GM18867 (cell line): ENCODE measurements at regions not wholly inside any gene's neighbourhood (a gene's known extent, or its start where the extent isn't known, plus 50 kb on each side); places are given as distances from the start of the nearest gene placed in this dataset.
"Not testable (repeated sequence)": the region's sequence is repeated elsewhere in the genome, so short reads cannot be mapped to it uniquely, and the experiment has no call there.

Experiments used
- ATAC-seq: cut with Tn5 transposase; IDR thresholded peaks from one replicate; pipeline ENCODE4 v1.9.1; 2021; ENCODE audit warnings: mild to moderate bottlenecking, moderate library complexity; ENCODE audit not compliant: unreplicated experiment

DNA sequence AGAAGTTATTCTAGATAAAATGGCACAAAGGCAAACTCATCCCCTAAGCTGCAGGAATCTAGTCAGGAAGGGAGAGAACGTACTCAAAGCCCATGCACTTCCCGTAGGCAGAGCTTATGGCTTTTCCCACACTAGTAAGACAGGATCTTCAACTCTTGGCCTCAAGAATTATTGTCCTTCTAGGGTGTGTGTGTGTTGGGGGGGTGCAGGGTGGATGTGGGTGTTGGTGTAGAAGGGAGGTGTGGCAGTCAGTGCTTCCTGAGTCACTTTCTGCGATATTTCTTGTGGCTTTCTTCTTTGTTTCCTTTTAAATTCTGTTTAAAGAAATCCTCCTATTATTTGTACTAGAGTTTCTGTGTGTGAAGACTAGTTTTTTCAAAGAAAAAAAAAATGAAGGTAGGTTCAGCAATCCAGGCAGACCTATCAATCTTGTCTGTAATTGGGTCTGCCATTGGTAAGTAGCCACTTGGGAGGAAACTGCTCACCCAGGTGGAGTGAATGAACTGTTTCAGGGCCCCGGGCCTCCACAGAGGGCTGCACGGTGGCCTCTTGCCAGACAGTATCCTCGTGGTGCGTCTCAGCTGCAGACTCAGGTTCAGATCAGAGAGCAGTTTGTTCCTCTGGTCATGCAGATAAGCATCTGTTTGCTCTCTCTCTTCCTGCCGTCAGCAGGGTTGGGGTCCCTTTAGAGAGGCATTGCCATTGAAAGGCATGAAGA lies 131.9 kb downstream of the NPR3 start:
- no peak for ATAC-seq

DNA sequence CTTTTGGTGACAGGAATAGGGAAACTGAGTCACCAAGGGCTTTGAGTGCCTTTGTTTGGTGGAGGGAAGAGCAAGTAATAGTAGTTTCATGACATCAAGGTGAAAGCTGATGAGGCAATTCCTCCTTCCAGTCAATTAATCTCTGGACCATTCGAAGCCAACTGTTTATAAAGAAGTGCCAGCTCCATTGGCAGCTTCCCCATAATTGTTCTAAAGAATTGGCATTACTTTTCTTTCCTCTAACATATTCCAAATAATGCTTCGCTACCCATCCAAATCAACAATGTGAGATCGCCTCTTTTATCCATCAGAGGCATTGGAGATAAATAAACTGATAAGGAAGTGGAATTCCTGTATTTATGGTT lies 132.4 kb downstream of the NPR3 start:
- no peak for ATAC-seq

DNA sequence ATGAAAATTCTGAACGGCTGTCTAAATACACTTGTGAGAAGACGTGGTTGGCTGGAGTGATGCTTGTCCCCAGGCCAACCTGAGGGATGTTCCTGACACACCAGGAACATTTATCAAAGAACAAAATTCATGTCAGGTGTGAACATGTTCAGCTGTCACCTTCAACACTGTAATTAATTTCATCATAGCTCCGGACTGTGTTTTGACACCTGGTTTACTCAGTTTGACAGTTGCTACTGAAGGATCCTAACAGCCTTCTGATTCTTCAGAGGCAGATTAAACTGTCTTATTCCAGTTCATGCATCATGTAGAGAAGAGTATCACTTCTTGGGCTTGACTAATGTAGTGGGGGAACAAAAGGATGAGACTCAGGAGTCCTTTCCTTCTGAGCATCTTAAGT lies 134.1 kb downstream of the NPR3 start:
- ATAC-seq, result no peak

DNA sequence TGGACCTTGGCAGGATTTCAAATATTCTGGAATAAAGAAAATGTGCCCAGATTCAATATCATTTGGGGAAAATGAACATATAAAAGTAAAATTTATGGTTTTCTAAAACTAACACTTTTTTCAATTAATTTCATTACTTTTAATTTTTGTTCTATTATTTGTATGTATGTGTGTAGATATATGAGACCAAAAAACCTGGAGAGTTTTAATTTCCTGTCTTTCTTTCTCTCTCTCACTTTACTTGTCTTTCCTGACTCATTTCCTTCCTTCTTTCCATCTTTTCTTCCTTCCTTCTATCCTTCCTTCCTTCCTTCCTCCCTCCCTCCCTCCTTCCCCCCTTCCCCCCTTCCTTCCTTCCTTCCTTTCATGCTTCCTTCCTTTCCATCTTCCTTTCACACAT lies 137.0 kb downstream of the NPR3 start:
- ATAC-seq, result no peak

DNA sequence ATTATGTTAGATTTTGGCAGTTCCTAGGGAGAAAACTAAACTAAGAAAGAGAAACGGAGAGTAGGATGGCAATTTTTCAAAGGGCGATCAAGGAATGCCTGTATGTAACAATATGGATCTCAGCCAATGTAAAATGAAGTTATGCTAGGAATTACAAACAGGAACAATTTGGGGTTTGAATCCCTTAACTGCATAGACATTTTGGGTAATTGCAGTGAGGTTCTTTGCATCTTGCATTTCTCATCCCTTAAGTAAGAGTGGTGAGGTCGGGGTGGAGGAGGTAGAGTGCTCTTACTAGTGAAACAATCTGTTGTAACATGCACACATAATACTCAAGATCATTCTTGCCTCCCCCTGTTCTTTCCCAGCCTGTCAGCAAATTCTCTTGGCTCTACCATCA lies 137.6 kb downstream of the NPR3 start:
- ATAC-seq, result no peak

DNA sequence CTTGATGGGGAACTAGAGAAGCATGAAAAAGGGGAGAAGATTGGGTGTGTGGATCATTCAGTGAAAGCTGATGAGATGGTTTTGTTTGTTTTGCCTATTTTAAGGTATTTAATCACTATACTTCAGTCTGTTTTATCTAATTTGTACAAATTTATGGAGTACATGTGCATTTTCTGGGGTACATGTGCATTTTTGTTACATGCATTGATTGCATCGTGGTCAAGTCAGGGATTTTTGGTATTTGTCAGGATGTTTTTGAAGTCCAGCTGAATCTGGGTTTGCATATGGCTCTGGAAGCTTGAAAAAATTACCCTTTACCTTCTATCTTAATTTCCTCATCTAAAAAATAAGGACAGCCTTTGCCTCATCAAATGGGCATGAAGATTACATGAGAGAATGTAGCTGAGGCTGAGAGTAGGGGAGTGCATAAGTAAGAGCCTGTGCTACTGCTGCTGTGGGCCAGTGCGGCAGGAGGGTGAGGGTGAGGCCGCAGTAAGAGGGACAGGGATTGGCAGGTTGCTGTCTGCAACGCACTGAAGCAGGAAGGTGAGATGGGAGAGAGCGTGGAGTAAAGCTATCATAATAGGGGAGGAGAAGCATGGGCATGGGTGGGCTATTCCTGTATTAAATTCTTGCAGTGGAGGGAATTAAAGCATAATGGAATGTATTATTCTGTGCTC lies 139.8 kb downstream of the NPR3 start:
- no peak for ATAC-seq

DNA sequence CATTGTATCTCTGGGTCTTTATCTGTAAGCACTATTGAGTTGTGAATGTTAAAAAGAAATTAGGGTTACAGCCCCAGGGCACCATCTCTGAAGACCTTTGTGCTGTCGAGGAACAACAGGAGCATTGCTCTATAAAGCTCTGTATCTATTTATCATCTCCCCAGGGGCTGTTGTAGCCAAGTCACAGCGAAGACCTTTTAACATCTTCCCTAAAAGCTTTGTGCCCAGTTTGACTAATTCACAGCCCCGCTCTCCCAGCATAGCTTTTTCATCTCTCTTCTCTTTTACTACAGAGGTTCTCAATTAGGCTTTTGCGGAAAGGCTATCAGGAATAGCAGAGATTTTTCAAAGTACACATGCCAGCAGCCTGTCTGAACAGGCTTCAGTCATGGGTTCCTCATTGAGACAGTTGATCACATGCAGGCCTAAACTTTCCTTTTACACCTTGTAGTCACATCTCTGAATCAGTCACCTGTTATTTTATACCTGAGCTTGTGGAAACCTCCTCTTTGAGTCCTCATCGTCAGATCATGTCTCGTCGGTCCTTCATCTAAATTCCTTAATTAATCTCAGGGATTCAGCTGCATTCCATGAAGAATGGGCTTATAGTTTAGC lies 140.5 kb downstream of the NPR3 start:
- no peak for ATAC-seq

DNA sequence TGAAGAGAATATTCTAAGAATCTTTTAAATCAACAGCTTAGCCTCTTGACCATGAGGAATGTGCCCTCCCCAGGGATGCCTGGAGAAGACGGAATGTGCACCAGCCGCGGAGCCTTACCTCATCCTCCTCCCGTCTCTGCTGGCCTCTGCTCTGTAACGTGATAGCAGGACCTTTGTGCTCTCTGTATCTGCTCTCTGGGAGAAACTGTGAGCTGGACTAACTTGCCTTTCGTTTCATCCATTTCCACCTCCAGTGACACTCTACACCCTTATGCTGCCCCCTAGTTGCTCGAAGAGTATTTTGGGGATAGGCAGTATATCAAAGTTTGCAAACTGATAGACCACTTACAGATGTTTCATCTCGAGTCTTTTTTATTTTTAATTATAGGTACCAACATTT lies 141.4 kb downstream of the NPR3 start:
- ATAC-seq, result no peak

DNA sequence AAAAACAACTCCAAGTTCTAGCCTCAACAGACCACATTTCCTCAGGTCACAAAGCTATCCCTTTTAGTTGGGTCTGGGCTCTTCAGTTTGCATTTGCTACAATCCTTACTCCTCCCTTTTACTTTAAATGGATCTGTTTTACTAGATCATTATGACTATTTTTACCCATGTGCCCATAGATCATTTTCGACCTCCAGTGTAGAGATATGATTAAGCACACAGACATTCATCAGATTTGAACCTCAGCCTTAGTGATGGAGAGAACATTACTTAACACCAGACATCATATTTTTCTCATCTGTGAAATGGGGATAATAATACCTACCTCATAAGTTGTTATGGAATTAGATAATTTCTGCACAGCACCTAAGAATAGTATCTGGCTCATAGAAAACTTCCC lies 141.9 kb downstream of the NPR3 start:
- ATAC-seq, result no peak

DNA sequence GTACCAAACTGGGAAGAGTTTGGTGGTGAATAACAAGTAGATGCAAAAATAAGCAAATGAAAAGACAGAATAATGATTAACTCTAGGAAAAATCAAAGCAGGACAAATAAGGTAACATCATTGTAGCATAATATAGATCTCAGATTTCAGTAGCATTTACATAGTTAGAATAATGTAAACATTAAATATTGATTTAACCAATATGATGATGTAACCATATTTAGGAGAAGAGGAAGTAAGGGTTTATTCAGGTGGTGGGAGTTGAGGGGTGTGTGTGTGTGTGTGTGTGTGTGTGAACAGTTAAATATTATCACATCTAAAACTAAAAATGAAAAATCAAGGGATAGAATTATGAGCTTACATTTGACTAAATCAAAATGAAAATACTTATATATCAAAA lies 143.4 kb downstream of the NPR3 start:
- ATAC-seq, result no peak

DNA sequence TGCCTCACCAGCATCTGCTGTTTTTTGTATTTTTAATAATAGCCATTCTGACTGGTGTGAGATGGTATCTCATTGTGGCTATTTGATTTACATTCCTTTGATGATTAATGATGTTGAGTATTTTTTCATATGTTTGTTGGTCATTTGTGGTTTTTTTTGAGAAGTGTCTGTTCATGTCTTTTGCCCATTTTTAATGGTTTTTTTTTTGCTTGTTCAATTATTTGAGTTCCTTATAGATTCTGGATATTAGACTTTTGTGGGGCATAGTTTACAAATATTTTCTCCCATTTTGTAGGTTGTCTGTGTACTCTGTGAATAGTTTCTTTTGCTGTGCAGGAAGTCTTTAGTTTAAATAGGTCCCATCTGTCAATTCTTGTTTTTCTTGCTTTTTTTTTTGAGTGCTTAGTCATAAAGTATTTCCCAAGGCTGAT lies 148.1 kb downstream of the NPR3 start:
- ATAC-seq, result no peak

DNA sequence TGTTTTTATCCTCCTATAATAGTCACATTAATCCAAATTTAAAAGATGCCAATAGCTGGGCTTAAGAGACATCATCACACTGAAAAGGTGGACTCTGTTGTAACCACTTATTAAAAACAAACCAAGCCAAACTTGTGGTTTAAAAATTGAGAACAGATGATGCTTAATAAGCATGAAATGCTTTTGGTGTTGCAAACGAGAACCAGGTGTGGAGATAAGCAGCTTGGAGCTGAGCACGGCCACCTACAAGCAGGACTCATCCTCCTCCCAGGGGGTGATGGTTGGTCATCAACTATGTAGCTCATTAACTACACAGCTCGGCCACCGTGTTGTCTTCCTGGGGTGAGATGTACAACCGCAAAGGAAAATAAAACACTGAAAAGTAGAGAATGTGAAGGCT lies 154.4 kb downstream of the NPR3 start:
- ATAC-seq, result no peak

DNA sequence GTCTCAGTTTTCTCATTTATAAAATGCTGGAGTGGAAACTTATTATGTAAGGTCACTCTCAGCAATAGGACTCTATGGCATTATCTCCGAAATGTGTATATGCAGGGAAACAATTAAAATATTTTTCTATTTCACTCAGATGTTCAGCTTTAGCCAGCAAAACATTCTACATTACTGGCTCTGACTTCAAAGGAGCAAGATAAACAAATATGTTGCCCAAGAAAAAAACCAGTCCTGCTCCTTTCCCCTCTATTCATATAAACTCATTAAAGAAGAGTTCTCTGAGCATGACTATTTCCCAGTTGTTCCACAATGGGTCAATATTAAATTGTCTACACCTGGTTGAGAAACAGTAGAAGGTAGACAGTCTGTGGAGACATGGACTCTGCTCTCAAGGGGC lies 155.0 kb downstream of the NPR3 start:
- no peak for ATAC-seq

DNA sequence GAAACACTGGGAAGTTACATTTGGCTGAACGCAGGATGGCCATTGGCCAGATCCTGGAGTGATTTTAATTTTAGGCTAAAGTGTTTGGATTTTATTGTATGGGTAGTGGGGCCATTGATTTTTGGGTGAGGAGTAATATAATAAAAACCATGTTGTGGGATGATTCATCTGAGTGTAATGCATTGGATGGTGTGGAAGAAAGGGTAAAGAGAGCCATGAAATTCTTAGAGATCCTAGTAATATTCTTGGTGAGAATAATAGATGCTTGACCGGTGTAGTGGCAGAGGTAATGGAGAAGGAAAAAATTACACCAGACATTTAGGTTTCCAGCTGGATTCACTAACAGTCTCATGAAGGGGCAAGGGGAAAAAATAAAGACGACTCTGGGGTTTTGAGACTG lies 158.1 kb downstream of the NPR3 start:
- no peak for ATAC-seq

DNA sequence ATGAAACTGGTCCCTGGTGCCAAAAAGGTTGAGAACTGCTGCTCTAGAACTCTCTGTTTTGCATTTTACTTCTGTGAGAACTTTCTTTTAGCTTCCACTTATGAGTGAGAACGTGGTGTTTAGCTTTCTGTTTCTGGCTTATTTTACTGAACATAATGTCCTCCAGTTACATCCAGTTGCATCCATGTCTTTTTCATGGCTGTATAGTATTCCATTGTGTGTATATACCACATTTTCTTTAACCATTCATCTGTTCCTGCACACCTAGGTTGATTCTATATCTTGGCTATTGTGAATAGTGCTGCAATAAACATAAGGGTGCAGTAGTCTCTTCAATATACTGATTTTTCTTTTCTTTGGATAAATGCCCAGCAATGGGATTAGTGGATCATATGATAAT lies 165.7 kb downstream of the NPR3 start:
- ATAC-seq, result no peak

DNA sequence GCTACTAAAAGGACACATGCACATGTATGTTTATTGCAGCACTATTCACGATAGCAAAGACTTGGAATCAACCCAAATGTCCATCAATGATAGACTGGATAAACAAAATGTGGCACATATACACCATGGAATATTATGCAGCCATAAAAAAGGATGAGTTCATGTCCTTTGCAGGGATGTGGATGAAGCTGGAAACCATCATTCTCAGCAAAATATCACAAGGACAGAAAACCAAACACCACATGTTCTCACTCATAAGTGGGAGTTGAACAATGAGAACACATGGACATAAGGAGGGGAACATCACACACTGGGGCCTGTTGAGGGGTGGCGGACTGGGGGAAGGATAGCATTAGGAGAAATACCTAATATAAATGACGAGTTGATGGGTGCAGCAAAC lies 168.2 kb downstream of the NPR3 start:
- ATAC-seq, result not testable (repeated sequence)

DNA sequence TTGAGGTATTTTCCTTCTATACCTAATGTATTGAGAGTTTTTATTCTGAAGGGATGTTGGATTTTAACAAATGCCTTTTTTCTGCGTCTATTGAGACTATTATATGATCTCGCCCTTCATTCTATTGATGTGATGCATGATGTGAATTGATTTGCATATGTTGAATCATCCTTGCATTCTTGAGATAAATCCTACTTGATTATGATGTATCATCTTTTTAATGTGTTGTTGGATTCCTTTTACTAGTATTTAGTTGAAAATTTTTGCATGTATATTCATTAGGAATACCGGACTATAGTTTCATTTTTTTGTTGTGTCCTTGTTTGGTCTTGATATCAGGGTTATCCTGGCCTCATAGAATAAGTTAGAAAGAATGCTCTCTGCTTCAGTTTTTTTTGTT lies 169.7 kb downstream of the NPR3 start:
- ATAC-seq, result no peak

DNA sequence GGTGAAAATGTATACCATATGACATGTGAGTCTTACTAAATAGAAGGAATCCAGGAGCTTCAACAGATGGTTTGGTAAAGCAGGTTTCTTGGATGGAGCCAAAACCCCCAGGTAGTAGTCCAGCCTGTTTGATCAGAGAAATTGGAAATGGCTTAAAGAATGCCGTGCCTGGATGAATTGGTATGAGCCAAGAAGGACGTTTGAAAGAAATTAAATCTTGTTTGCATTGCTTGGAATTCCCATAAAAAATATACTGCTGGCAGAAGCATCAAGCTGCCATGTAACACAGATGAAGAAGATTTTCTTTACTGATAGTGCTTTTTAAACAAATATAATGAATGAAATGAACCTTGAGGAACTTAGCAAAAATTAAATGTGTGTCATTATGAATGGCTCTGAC lies 176.3 kb downstream of the NPR3 start:
- ATAC-seq, result no peak

DNA sequence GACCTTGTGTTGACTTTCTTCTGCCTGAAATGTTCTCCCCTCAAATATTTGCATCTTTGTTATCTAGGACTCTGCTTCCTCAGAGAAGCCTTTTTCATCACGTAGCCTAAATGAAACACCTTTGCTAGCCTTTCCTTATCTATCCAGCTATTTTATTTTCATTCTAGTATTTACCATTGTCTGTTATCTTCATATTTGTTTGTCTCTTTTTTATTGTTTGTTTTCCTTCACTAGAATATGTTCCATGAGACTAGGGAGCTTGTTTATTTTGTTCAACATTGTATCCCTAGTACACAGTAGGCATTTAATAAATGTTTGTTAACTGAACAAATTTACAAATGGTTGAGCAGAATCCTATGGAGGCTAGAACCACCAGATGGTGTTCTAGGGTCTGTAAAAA lies 178.0 kb downstream of the NPR3 start:
- ATAC-seq, result no peak

DNA sequence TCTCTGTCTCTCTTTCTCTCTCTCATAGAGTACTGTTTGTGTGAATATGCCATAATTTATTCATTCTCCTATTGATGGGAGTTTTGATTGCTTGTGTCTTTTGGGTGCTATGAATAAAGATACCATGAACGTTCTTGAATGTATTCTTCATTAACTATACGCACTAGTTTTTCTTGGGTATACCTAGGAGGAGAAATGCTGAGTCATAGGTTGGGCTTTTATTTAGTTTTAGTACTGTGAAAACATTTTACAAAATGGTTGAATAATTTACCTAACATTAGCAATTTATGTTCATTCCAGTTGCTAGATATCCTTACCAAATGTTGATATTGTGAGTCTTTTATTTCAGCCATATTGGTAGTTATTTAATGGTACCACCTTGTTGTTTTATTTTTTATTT lies 192.5 kb downstream of the NPR3 start:
- ATAC-seq, result no peak

DNA sequence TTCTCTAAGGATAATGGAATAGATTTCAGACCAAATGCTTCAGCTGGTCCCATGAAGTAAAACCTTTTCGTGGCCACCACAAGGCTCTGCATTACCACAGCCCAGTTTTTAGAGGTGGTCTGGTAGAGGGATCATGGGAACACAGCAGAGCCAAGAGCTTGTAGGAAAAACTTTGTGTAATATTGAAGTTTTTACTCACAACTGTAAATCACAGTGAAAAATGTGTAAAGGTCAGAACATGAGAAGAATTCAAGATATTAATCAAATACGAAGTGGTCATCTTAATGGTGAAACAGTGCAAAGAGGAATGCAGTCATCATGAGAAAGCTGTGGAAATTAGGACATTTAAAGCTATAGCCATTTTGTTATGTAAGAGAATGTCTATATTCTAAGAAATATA lies 197.5 kb downstream of the NPR3 start:
- ATAC-seq, result no peak

DNA sequence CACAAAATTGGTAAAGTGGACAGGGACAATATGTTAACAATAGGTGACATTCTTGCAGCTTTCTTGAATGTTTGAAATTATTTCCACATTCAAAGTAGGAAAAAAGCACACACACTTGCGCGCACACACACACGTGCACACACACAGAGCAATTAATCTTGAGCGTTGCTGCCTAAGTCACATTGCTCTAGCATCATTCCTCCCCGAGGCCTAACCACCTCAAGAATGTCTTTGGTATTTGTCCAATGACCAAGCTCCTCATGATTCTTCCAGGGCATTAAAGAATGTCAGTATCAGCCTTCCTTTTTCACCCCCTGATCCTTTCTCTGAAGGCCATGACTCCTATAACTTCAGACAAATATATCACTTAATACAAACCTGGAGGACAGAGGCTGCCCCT lies 198.1 kb downstream of the NPR3 start:
- ATAC-seq, result no peak

DNA sequence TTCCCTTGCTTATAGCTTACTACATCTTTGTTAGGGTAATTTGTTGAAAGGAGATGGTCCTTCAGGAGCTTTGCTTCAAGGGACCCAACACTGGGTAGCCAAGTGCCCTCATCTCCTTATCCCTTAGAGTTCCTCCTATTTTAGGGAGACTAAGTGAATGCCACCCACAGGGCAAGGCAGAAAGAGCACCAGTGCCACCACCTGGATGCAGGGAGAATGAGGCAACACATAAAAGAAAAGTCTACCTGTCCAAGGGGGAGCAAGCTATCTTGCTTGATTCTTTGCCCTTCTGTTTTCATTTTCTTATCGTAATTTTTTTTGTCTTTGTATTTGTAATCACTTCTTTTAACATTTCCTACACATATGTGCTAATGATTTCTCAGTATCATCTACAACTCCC lies 205.5 kb downstream of the NPR3 start:
- ATAC-seq, result no peak
